ENCODE measurements at regions not wholly inside any gene's neighbourhood (a gene's known extent, or its start where the extent isn't known, plus 50 kb on each side); places are given as distances from the start of the nearest gene placed in this dataset.
"Not testable (repeated sequence)": the region's sequence is repeated elsewhere in the genome, so short reads cannot be mapped to it uniquely, and the experiment has no call there.

DNA sequence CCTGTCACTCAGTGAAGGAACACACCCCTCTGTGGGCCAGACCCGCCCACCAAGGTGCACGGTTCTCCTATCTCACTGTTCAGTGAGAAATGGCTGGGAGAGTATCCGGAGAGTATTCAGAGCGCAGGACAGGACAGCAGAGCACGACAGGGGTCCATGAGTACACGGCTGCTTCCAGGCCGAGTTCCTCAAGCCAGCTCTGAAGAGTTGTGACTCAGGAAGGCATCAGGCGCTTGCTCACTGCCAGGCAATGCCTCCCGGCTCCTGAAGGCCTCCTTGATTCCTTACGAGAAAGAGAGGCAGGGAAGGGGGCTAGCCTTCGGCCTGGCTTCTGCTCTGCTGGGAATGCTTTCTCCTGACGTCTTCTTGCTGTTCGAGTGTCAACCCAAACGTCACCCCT lies 132.1 kb upstream of the PPP1R26 start:
- FAIRE-seq (no peak), DNase-seq (ENCODE audit: insufficient read length, low spot score) (no peak)

DNA sequence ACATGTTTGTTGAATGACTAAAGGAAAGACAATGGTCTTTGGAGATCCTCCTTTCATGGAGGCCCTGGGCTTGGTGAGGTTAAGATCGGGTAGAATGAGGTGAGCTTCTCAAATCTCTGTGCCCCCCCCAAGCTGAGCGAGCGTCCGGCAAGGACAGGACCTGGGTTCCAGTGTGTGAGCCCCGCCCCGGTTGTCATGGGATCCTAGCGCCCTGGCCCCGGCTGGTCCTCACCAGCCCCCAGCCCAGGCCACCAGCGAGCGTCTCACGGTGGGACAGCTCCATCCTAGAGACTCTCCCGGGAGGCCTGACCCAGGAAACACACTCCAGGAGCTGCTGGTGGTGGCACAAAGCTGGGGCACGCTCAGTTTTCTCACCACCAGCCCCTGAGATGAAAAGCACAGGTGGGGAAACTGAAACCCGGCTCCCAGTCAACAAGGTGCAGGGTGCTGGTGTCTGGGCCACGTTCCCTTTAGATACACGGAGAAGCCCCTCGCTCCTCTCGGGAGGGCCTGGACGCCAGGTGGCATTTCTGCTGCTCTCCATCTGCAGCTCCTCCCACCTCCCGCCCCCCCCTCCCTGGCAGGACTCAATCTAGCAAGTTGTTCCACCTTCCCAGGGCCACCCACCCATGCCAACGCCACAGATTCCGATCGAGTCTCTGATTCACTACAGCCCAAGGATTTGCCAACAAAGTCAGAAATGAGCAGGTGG lies 131.3 kb upstream of the PPP1R26 start:
- DNase-seq (ENCODE audit: insufficient read length, low spot score), result no peak
- no peak for FAIRE-seq

DNA sequence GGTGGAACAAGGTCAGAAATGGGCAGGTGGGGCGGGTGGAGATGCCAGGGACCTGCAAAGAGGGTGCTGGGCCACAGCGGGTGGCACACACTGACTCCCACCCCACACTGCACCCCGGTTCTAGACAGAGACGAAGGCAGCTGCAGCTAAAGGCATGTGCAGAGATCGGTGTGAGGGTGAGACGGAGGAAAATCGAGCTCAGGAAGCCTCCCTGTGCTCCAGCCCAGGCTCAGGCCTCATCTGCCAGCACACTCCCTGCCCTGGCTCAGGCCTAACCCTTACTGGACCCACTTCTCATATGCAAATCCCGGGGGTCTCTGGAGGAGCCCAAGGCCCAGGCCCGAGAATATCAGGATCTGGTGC lies 130.8 kb upstream of the PPP1R26 start:
- FAIRE-seq, result no peak
- no peak for DNase-seq (ENCODE audit: insufficient read length, low spot score)

DNA sequence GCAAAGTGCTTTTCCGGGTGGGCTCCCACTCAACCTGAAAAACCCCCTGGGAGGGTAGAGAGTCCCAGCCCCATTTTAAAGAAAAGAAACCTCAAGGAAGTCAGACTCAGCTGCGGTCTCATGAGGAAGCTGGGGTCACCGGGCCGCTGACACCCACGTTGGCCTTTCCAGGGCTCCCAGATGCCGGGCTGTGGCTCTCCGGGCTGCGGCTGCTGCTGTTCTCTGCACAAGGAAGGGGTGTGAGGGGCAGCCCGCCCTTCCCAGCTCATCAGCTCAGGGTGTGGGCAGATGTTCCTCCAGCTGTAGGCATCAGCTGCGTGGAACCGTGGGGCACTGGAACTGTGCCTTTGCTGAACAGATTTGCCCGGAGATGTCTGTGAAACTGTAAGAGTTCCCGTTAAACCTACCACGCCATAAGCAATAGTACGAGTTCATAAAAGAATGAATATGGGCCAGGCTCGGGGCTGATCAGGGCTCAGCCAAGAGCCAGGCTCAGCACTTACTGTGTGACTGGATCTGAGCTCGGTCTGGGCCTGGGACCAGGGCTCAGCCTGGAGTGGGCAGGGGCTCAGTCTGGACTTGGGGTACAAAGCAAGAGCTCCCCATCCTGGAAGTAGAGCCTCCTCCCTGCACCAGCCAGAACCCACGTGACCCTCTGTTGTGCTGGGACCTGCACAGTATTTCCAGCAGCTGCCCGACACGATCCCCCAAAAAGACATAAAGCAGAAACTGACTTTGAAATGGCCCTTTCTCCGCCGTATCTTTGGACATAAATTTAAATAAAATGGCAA lies 130.2 kb upstream of the PPP1R26 start:
- no peak for DNase-seq (ENCODE audit: insufficient read length, low spot score)
- no peak for FAIRE-seq

DNA sequence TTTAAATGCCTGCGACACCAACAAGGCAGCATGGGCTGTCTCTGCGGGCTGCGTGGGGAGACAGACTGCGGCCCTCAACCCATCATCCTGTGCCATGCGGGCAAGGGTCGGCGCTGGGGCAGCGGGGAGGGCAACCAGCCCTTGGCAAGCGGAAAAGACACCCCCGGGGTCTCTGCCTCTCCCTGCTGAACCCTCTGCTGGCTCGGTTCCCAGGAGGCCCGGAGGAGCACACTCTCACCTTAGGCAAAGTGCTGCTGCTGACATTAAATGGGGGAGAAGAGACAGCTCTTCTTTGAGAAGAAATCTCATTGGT lies 129.6 kb upstream of the PPP1R26 start:
- DNase-seq (ENCODE audit: insufficient read length, low spot score) (no peak), FAIRE-seq (no peak)

DNA sequence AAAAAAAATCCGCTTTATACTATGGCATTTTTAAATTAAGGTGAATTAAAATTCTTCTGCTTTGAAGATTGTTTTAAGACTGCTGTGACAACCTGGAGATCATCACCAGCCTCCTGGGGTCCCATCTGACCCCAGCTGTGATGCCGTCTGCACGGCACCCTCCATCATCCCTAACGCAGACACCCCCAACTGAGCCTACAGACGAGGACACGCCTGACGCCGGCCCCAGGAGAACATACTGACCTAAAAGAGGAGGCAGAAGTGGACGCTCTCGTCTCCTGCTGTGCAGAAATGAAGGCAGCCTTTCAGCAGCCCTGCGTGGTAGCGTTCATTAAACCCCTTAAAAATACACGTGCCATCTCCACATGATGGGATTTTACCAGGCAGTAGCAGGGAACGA lies 125.6 kb upstream of the PPP1R26 start:
- DNase-seq (ENCODE audit: insufficient read length, low spot score), result no peak
- no peak for FAIRE-seq

DNA sequence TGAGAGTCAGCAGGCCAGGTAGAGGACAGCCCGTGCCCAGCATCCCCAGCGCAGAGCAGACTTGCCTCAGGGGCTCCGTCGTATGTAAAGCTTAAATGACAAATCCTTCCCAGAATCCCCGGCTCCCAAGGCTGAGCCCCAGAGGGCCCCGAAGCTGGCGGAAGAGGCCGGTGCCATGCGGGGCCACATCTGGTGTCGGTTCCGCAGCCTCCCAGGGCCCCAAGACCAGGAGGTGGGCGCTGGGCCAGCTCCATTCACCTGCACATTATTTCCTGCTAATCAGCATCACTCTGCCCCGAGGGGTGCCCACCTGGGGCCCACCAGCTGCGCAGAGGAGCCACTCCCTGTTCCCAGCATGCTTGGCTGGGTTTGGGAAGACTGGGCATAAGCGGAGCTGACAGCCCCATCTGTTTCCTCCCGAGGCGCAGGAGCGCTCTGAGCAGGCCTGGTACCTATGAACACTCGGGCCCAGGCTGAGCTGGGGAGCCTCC lies 124.0 kb upstream of the PPP1R26 start:
- DNase-seq (ENCODE audit: insufficient read length, low spot score) (no peak), FAIRE-seq (no peak)

DNA sequence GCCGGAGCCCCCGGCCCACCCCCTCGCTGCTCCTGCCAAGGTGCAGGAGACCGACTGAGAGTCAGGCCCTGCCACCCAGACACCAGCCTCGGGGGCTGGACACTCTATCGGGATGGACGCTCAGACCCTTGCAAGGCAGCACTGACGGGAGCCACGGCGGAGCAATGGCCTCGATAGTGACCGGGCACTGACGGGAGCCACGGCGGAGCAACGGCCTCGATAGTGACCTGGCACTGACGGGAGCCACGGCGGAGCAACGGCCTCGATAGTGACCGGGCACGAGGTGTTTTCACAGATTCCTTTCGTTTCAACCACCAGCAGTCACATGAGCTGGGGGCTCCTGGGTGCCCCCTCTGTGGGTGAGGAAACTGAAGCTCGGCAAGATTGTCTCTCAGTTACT lies 123.6 kb upstream of the PPP1R26 start:
- FAIRE-seq (no peak), DNase-seq (ENCODE audit: insufficient read length, low spot score) (no peak)

DNA sequence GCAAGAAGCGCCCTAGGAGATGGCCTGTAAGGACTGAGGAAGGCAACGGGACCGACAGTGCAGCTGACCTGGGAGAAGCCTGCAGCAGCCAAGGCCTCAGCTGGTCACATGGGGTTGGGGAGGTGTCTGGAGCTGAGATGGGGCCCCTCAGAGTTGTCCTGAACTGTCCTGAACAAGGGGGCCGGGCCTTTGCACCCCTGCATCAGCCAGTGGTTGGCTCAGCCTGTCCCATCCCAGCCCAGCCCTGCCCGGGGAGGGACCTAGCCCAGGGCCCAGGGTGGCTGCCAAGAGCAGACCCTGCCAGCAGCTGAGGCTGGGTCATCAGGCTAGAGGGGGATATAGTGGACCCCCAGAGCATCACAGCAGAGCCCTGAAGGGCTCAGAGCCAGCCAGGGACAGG lies 122.8 kb upstream of the PPP1R26 start:
- no peak for FAIRE-seq
- no peak for DNase-seq (ENCODE audit: insufficient read length, low spot score)

DNA sequence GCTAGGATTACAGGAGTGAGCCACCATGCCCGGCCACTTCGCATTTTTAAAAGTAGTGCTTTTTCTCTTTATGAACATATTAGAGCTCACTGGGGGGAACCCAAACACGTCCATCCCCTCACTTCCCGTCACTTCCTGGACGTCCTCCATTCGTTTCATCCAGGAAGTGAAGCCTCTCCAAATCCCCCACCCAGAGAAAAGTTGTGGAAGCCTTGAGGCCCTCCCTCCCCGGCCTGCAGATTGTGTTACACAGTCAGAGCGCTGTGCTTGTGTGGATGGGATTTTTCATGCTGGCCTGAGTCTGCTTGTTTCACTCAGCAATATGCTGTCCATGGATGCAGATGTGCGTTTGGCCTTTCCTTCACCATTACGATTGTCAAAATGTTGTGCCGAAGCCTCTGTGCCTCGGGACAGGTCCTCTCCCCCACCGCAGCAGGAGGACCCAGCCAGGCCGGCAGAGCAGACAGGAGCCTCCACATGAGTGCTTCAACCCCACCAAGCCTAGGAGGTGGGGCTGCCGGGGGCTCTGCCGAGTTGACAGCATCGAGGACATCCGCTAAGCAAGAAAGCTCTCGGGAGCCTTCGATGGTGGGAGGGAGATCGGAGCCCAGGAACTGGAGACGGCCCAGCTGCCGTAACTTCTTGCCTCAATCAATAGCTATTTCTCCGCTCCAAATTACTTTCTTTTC lies 121.6 kb upstream of the PPP1R26 start:
- DNase-seq (ENCODE audit: insufficient read length, low spot score) (no peak), FAIRE-seq (no peak)

DNA sequence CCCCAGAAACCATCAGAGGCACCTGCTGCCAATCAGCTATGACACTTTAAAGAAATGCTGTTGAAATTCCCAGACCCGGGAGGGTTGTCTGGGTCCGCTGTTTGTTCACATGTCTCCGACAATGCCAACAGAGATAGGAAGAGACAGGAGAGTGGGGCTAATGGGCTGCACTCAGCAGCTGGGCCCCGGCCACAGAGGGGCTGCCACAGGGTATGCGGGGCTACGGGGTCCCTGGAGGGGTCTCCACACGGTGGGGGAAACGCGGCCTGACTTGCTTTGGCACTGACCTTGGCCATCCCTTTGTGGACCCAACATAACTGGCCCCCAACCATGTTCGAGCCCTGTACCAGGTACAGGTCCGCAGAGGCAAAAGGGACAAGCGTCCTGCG lies 121.0 kb upstream of the PPP1R26 start:
- FAIRE-seq (no peak), DNase-seq (ENCODE audit: insufficient read length, low spot score) (no peak)

DNA sequence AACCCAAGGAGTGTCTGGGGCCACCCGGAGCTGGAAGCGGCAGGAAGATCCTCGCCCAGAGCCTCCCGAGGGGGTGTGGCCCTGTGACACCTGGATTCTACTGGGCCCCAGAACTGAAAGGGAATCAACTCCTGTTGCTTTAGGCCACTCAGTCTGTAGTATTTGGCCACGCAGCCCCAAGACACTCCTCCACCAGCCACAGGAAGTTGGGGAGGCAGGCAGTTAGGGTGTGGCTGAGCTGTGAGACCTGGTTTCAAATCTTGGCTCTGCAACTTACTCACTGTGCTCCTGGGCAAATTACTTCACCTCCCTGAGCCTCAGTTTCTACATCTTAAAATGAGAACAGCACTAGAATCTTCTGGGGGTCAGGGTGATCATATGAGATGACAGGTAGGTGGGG lies 119.8 kb upstream of the PPP1R26 start:
- no peak for FAIRE-seq
- DNase-seq (ENCODE audit: insufficient read length, low spot score), result no peak

DNA sequence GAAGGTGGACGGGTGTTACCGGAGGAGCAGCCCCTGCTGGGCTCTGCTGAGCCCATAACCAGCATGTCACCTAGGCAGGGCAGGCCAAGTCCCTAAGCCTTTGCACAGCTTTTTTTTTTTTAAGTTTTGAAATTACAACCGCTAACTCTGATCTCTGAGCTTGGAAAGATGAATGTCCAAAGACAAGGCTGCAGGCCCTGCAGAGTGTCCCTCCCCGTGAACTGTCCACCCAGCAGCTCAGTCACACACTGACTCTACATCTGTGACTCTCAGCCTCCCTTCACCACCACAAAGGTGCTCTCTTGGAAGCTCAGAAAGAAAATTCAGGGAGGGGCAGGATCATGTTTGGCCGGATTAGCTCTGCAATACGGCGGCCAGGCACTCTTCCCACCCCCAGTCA lies 119.0 kb upstream of the PPP1R26 start:
- no peak for FAIRE-seq

DNA sequence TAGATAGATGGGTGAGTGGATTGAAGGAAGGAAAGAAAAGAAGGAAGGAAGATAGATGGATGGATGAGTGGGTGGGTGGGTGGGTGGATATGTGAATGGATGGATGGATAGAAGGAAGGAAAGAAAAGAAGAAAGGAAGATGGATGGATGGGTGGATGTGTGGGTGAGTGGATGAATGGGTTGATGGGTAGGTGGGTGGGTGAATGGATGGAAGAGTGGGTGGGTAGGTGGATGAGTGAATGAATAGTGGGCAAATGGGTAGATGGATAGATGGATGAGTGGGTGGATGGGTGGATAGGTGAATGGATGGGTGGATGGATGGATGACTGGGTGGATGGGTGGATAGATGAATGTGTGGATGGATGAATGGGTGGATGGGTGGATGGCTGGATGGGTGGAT lies 117.9 kb upstream of the PPP1R26 start:
- not testable (repeated sequence) for FAIRE-seq

More for the DNA sequence above, 119.0 kb upstream of the PPP1R26 start:
- no peak for DNase-seq (ENCODE audit: insufficient read length, low spot score)

DNA sequence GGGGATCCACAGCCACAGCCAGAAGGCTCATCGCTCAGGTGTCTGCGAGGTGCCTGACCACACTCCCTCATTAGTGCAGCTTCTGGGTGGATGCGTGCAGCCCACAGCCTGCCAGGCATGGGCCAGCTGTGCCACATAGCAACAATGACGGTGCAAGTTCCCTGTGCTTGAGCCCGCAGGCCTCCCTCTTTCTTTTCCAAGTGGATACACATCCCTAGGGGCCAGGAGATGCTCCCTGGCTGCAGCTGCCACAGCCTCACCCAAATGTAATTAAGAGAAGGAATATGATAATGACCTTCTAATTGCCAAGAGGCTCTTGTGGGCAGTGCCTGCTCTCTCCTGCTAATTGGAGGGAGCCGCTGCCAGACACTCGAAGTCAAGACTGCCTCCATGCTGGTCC lies 116.0 kb upstream of the PPP1R26 start:
- FAIRE-seq (no peak), DNase-seq (ENCODE audit: insufficient read length, low spot score) (no peak)

More for the DNA sequence above, 117.9 kb upstream of the PPP1R26 start:
- DNase-seq (ENCODE audit: insufficient read length, low spot score), result not testable (repeated sequence)

DNA sequence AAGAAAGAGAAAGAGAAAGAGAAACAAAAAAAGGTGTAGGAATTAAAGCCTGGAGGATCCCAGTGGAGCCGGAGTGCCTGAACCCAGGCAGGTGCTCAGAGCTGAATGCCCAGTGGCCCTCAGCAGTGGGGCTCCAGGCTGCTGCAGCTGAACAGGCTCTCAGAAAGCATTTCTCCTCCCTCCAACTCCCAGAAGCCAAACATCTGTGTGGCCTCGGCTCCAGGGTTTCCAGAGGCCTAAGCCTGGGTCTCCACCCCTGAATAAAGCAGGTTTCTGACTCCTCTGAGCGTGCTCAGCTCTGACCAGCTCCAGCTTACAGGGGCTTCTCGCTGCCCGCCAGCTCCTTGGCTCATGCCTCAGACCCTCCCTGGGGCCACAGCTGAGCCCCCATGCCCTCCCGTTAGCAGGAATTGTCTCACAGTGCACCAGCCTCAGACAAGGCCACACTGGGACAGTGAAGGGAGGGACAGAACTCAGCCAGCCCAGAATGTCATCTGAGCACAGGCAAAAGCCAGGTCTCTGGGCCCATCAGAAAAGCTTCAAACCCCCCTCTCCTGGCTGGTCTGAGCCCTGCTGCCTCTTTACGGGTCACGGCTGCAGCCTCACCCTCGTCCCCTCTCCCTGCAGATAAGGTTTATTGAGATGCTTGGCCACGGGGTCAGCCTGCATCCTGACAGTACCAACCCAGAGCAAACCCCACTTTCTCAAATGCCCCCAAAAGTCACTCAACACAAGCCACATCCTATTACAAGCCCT lies 114.4 kb upstream of the PPP1R26 start:
- FAIRE-seq, result no peak

DNA sequence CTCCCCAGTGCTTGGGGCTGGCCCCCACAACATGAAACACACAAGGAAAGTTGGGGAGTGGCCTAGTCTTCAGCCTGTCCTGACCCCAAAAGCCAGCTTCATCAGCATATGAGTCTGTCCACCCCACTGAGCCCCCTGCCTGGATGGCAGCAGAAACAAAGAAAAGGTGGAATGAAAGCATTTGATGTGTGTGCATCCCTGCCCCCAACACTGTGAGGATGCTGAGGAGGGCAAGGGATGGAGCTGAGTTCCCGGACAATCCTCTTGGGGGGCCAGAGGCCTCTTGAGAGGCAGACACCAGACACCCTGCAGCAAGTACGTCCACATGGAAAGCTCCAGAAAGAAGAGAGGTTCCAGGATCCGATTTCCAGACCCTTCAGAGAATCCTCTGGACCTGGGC lies 113.5 kb upstream of the PPP1R26 start:
- FAIRE-seq (no peak), DNase-seq (ENCODE audit: insufficient read length, low spot score) (no peak)

More for the DNA sequence above, 114.4 kb upstream of the PPP1R26 start:
- no peak for DNase-seq (ENCODE audit: insufficient read length, low spot score)

DNA sequence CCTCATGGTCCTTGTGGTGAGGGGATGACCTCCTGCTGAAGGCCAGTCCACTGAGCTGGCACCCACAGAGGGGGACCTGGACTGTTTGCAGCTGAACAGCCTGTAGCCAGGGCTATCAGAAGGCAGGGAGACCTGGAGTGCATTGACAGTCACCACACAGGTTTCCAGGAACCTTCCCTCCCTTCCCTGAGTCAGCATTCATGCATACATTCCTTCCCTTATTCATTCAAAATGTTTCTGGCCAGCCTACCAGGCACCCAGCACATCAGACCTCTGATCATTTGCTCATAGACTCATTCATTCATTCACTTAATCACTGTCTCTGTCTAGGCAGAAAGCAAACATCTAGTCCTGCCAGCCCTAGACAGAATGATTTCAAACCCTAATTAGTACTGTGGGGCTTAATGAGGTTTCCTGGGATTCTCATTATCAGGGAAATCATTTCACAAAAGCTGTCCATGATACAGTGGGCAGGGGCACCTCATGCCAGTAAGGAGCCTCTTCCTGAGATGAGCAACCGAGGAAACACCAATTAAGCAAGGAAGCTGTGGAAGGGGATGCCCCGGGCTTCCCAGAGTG lies 110.1 kb upstream of the PPP1R26 start:
- no peak for FAIRE-seq
- no peak for DNase-seq (ENCODE audit: insufficient read length, low spot score)

DNA sequence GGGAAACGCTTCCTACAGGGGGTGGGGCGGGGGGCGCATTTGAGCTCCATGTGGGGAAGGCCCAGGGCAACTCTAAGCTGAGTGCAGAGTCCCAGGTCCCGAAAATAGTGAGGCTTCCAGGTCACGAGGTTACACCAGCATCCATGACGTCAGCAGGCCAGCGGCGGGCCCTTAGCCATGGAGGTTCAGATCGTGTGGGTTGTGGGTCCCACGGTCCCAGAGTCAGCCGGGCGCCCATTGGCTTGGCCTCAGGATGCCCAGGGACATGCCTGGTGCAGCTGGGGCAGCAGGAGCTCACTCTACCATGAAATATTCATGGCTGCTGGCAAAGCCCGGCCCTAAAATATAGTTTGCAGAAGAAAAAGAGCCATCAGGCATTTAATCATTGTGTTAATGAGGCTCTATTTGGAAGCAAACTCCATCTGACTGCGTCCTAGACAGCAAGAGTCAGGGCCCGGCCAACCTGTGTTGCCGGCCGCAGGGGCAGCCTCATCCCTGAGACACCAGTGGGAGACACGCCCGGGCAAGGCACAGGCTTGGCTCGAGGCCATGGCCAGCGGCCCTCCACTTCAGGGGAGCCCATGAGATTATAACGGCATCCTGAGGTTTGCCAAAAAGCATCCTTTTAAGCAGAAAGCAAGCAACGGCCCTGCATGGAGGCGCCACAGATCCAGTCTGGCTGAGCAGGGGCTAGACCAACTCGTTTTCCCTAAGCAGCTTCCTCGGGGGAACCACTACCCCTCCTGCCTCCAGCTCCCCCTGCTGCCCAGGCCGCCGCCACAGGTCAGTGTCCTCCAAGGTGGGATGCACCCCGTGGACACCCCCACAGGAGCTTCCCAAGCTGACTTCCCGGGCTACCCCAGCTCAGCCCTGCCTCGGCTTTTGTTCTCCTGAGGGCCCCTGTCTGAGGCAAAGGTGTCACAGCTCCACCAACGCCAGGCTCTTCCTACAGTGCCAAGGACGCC lies 108.9 kb upstream of the PPP1R26 start:
- no peak for FAIRE-seq

DNA sequence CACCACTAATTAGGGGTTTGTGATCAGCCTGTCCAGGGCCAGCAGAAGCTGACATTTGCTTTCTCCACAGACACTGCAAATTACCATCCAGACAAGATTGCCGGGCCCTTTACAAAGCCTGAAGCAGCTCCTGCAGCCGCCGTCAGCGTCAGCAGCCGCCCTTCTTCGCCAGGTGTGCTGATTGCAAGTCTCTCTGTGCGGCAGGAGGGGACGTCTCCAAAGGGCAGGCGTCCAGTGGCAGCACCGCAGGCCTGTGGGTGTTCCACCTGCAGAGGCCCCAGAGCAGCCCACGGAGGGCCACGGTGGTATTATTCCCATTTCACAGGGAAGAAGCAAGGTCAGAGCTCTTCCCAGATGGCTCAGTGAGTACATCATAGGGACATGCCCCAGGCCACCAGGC lies 108.0 kb upstream of the PPP1R26 start:
- FAIRE-seq, result no peak
- DNase-seq (ENCODE audit: insufficient read length, low spot score), result no peak

More for the DNA sequence above, 108.9 kb upstream of the PPP1R26 start:
- no peak for DNase-seq (ENCODE audit: insufficient read length, low spot score)
